Spinal cord (tissue), 9 donors: ENCODE measurements at regions not wholly inside any gene's neighbourhood (a gene's known extent, or its start where the extent isn't known, plus 50 kb on each side); places are given as distances from the start of the nearest gene placed in this dataset.

Experiments used
- DNase-seq, 6 donors: peaks; one replicate each; pipeline versions ENCODE4 v3.0.0 to v3.0.0-alpha.2; 2013 to 2015; ENCODE audit warnings: low spot score in 6 of 6, low read depth in 4 of 6
- H3K27ac ChIP-seq: one replicate; pipeline ENCODE4 v1.5.1; 2013; ENCODE audit warnings: low read depth, low read length, control low read depth
- H3K27me3 ChIP-seq: one replicate; pipeline ENCODE4 v1.6.1; 2013; ENCODE audit warnings: low read length; ENCODE audit not compliant: control insufficient read depth, insufficient read depth
- H3K36me3 ChIP-seq: one replicate; pipeline ENCODE4 v1.6.1; 2013; ENCODE audit warnings: low read length; ENCODE audit not compliant: control insufficient read depth, insufficient read depth
- H3K4me1 ChIP-seq: one replicate; pipeline ENCODE4 v1.6.1; 2013; ENCODE audit warnings: low read length; ENCODE audit not compliant: control insufficient read depth, insufficient read depth
- H3K4me3 ChIP-seq: one replicate; pipeline ENCODE4 v1.5.1; 2013; ENCODE audit warnings: low read depth, low read length, control low read depth
- H3K9me3 ChIP-seq: one replicate; pipeline ENCODE4 v1.6.1; 2013; ENCODE audit warnings: low read length; ENCODE audit not compliant: control insufficient read depth, insufficient read depth
- WGBS: methylation state at CpG from one replicate; pipeline ENCODE4 v1.1.5; 2013; ENCODE audit warnings: missing lambda C conversion rate; ENCODE audit not compliant: insufficient coverage; 5-methylcytosine and 5-hydroxymethylcytosine counted together
- donor health status: healthy.

GRCh38 chr18:11432360-11432811 lies 177.0 kb upstream of the SLC35G4 start:
- no peaks in the 10 kb centered on the region for H3K4me1 ChIP-seq
- WGBS = 94% methylated on average over 31 of the region's 36 CpGs
- H3K27me3 ChIP-seq = no peaks in the 10 kb centered on the region
- no peak overlapping the region for H3K4me3 ChIP-seq
- no peaks in the 10 kb centered on the region for H3K36me3 ChIP-seq
- no peaks in the 10 kb centered on the region for H3K9me3 ChIP-seq
- no peak for DNase-seq
- H3K27ac ChIP-seq = no peak overlapping the region

- Histone ChIP-seq H3K36me3 (no peaks in the 10 kb centered on the region), H3K4me1 (no peaks in the 10 kb centered on the region), H3K27me3 (no peaks in the 10 kb centered on the region), H3K9me3 (no peaks in the 10 kb centered on the region), H3K27ac (no peak overlapping the region), H3K4me3 (no peak overlapping the region)
- DNase-seq = no peak
- 62% methylated on average over 2 of the region's 2 CpGs for WGBS
Measured at GRCh38 chr18:11429876-11430275, 179.5 kb upstream of the SLC35G4 start.

GRCh38 chr18:11425211-11425610 lies 184.2 kb upstream of the SLC35G4 start:
- peak in 1 of 6 donors; percentile 11 for DNase-seq

GRCh38 chr18:11419338-11419737 lies 190.1 kb upstream of the SLC35G4 start:
- Histone ChIP-seq H3K27ac (no peak overlapping the region), H3K27me3 (no peaks in the 10 kb centered on the region)
- WGBS = 100% methylated on average over 1 of the region's 1 CpG

More at GRCh38 chr18:11425211-11425610, 184.2 kb upstream of the SLC35G4 start:
- Histone ChIP-seq H3K36me3 (no peaks in the 10 kb centered on the region), H3K9me3 (no peaks in the 10 kb centered on the region), H3K27ac (no peak overlapping the region), H3K4me1 (no peaks in the 10 kb centered on the region), H3K4me3 (no peak overlapping the region), H3K27me3 (no peaks in the 10 kb centered on the region)
- 40% methylated on average over 2 of the region's 7 CpGs for WGBS

GRCh38 chr18:11412811-11413210 lies 196.6 kb upstream of the SLC35G4 start:
- no peak overlapping the region for H3K27ac ChIP-seq
- H3K36me3 ChIP-seq = no peaks in the 10 kb centered on the region
- no peaks in the 10 kb centered on the region for H3K4me1 ChIP-seq
- H3K9me3 ChIP-seq = no peaks in the 10 kb centered on the region
- H3K27me3 ChIP-seq = no peaks in the 10 kb centered on the region
- peak in 1 of 6 donors; percentile 66 for DNase-seq
- H3K4me3 ChIP-seq = no peak overlapping the region
- 29% methylated on average over 1 of the region's 5 CpGs for WGBS

More at GRCh38 chr18:11419338-11419737, 190.1 kb upstream of the SLC35G4 start:
- no peak overlapping the region for H3K4me3 ChIP-seq
- no peak for DNase-seq
- H3K4me1 ChIP-seq = no peaks in the 10 kb centered on the region
- H3K9me3 ChIP-seq = no peaks in the 10 kb centered on the region
- no peaks in the 10 kb centered on the region for H3K36me3 ChIP-seq

GRCh38 chr18:11411048-11411447 lies 198.3 kb upstream of the SLC35G4 start:
- Histone ChIP-seq H3K27ac (no peak overlapping the region), H3K27me3 (no peaks in the 10 kb centered on the region)

GRCh38 chr18:11408555-11409065 lies 200.8 kb upstream of the SLC35G4 start:
- H3K4me1 ChIP-seq = no peaks in the 10 kb centered on the region
- no CpG with 5 or more reads among the region's 3 CpGs for WGBS
- no peaks in the 10 kb centered on the region for H3K36me3 ChIP-seq
- no peak overlapping the region for H3K4me3 ChIP-seq
- no peaks in the 10 kb centered on the region for H3K27me3 ChIP-seq
- H3K9me3 ChIP-seq = no peaks in the 10 kb centered on the region
- no peak overlapping the region for H3K27ac ChIP-seq
- no peak for DNase-seq

More at GRCh38 chr18:11411048-11411447, 198.3 kb upstream of the SLC35G4 start:
- Histone ChIP-seq H3K4me1 (no peaks in the 10 kb centered on the region), H3K4me3 (no peak overlapping the region), H3K9me3 (no peaks in the 10 kb centered on the region), H3K36me3 (no peaks in the 10 kb centered on the region)
- no peak for DNase-seq

- H3K36me3 ChIP-seq = no peaks in the 10 kb centered on the region
- H3K9me3 ChIP-seq = no peaks in the 10 kb centered on the region
- no peaks in the 10 kb centered on the region for H3K27me3 ChIP-seq
- no peak for DNase-seq
- H3K4me3 ChIP-seq = no peak overlapping the region
- H3K4me1 ChIP-seq = no peaks in the 10 kb centered on the region
- H3K27ac ChIP-seq = no peak overlapping the region
- WGBS = no CpG with 5 or more reads among the region's 3 CpGs
Measured at GRCh38 chr18:11407940-11408339, 201.5 kb upstream of the SLC35G4 start.

GRCh38 chr18:11405804-11406203 lies 203.6 kb upstream of the SLC35G4 start:
- no peaks in the 10 kb centered on the region for H3K36me3 ChIP-seq
- WGBS = 100% methylated on average over 3 of the region's 5 CpGs

GRCh38 chr18:11400703-11401102 lies 208.7 kb upstream of the SLC35G4 start:
- no CpG with 5 or more reads among the region's 1 CpG for WGBS
- H3K4me1 ChIP-seq = no peaks in the 10 kb centered on the region
- H3K9me3 ChIP-seq = no peaks in the 10 kb centered on the region
- H3K4me3 ChIP-seq = no peak overlapping the region
- DNase-seq = no peak
- no peak overlapping the region for H3K27ac ChIP-seq
- H3K36me3 ChIP-seq = no peaks in the 10 kb centered on the region
- no peaks in the 10 kb centered on the region for H3K27me3 ChIP-seq

More at GRCh38 chr18:11405804-11406203, 203.6 kb upstream of the SLC35G4 start:
- H3K4me3 ChIP-seq = no peak overlapping the region
- H3K27ac ChIP-seq = no peak overlapping the region
- no peak for DNase-seq
- H3K27me3 ChIP-seq = no peaks in the 10 kb centered on the region
- no peaks in the 10 kb centered on the region for H3K4me1 ChIP-seq
- no peaks in the 10 kb centered on the region for H3K9me3 ChIP-seq
